Breast epithelium (tissue), 3 donors: ENCODE measurements at regions not wholly inside any gene's neighbourhood (a gene's known extent, or its start where the extent isn't known, plus 50 kb on each side); places are given as distances from the start of the nearest gene placed in this dataset.

ENCODE experiments used
- POLR2AphosphoS5 ChIP-seq, 3 donors: sonication (generic); formaldehyde crosslinking; IDR thresholded peaks; one replicate each; pipeline ENCODE4 v1.6.1; 2017; ENCODE audit warnings: antibody characterized with exemption in 3 of 3
- TF ChIP-seq, protein P1 (sequence below), 3 donors: fragments of 450-650 bp; IDR thresholded peaks; one replicate each; pipeline ENCODE4 v1.5.1; 2016 to 2017; ENCODE audit warnings: antibody characterized with exemption in 3 of 3, mild to moderate bottlenecking in 3 of 3, moderate library complexity in 3 of 3

DNA sequence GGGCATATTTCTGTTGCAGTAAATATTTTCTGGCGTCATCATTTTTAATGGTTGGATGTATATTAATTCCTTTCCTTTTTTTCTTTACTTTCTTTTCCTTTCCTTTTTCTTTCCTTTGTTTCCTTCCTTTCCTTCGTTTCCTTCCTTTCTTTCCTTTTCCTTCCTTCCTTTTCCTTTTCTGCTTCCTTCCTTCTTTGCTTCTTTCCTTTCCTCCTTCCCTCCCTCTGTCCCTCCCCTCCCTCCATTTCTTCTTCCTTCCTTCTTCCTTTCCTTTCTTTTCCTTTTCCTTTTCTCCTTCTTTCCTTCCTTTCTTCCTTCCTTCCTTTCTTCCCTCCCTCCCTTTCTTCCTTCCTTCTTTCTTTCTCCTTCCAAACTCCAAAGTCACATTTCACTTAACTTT is 54.9 kb upstream of the LYSMD4 start:
- TF ChIP-seq, protein P1, sequence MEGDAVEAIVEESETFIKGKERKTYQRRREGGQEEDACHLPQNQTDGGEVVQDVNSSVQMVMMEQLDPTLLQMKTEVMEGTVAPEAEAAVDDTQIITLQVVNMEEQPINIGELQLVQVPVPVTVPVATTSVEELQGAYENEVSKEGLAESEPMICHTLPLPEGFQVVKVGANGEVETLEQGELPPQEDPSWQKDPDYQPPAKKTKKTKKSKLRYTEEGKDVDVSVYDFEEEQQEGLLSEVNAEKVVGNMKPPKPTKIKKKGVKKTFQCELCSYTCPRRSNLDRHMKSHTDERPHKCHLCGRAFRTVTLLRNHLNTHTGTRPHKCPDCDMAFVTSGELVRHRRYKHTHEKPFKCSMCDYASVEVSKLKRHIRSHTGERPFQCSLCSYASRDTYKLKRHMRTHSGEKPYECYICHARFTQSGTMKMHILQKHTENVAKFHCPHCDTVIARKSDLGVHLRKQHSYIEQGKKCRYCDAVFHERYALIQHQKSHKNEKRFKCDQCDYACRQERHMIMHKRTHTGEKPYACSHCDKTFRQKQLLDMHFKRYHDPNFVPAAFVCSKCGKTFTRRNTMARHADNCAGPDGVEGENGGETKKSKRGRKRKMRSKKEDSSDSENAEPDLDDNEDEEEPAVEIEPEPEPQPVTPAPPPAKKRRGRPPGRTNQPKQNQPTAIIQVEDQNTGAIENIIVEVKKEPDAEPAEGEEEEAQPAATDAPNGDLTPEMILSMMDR (IDR thresholded peaks at IDR 0.05): no peak
- no peak for TF ChIP-seq POLR2AphosphoS5 (IDR thresholded peaks at IDR 0.05)
